Neural cell (in vitro differentiated cells): ENCODE measurements at regions not wholly inside any gene's neighbourhood (a gene's known extent, or its start where the extent isn't known, plus 50 kb on each side); places are given as distances from the start of the nearest gene placed in this dataset.

Experiments used
- H2AFZ ChIP-seq: fragments of 200-600, 300-800 bp; sonication (generic), shearing (Covaris generic); 2 replicates; pipeline ENCODE4 v1.6.0; 2014; ENCODE audit warnings: low read depth, mild to moderate bottlenecking, antibody characterized with exemption, low read length, moderate library complexity
- H3F3A ChIP-seq: fragments of 200-600 bp; shearing (Covaris generic); 2 replicates; pipeline ENCODE4 v1.6.1; 2016; ENCODE audit warnings: mild to moderate bottlenecking, moderate library complexity, mixed read lengths, antibody characterized with exemption, low read length; ENCODE audit not compliant: insufficient read depth, poor library complexity, severe bottlenecking
- H3K27ac ChIP-seq: fragments of 200-600, 300-800 bp; sonication (generic), shearing (Covaris generic); 2 replicates; pipeline ENCODE4 v1.5.1; 2014; ENCODE audit warnings: mild to moderate bottlenecking, low read length, moderate library complexity
- H3K27me3 ChIP-seq: fragments of 300-800, 200-600 bp; sonication (generic), shearing (Covaris generic); 2 replicates; pipeline ENCODE4 v1.6.0; 2014; ENCODE audit warnings: mild to moderate bottlenecking, low read depth, low read length, moderate library complexity; ENCODE audit not compliant: insufficient read depth
- H3K36me3 ChIP-seq: fragments of 300-800, 200-600 bp; sonication (generic), shearing (Covaris generic); 2 replicates; pipeline ENCODE4 v1.5.1; 2014; ENCODE audit warnings: mild to moderate bottlenecking, antibody characterized with exemption, low read length, moderate library complexity; ENCODE audit not compliant: insufficient read depth
- H3K4me2 ChIP-seq: fragments of 300-800, 200-600 bp; sonication (generic), shearing (Covaris generic); 2 replicates; pipeline ENCODE4 v1.6.0; 2014; ENCODE audit warnings: mild to moderate bottlenecking, low read length
- H3K4me3 ChIP-seq: fragments of 300-800, 200-600 bp; sonication (generic), shearing (Covaris generic); 2 replicates; pipeline ENCODE4 v1.5.1; 2014; ENCODE audit warnings: mild to moderate bottlenecking, low read length, moderate library complexity
- H3K79me2 ChIP-seq: fragments of 200-600 bp; shearing (Covaris generic); replicated peaks from 2 replicates; pipeline ENCODE4 v1.6.0; 2014; ENCODE audit warnings: mild to moderate bottlenecking, low read length, moderate library complexity; ENCODE audit not compliant: insufficient read depth
- H3K9ac ChIP-seq: fragments of 300-800, 200-600 bp; sonication (generic), shearing (Covaris generic); 2 replicates; pipeline ENCODE4 v1.6.1; 2016; ENCODE audit warnings: mild to moderate bottlenecking, low read length, mixed read lengths
- H3K9me2 ChIP-seq: fragments of 200-600 bp; shearing (Covaris generic); 2 replicates; pipeline ENCODE4 v1.6.1; 2016; ENCODE audit warnings: mild to moderate bottlenecking, low read length, mixed read lengths; ENCODE audit not compliant: insufficient read depth
- H3K9me3 ChIP-seq: fragments of 200-600, 300-800 bp; sonication (generic), shearing (Covaris generic); 2 replicates; pipeline ENCODE4 v1.6.1; 2016; ENCODE audit warnings: mild to moderate bottlenecking, mixed run types, low read length, moderate library complexity, mixed read lengths
- H4K20me1 ChIP-seq: fragments of 200-600 bp; shearing (Covaris generic); 2 replicates; pipeline ENCODE4 v1.6.1; 2016; ENCODE audit warnings: mild to moderate bottlenecking, mixed run types; ENCODE audit not compliant: insufficient read depth
- CTCF ChIP-seq: fragments of 450-650 bp; IDR thresholded peaks from 2 replicates; pipeline ENCODE4 v1.5.1; 2014; ENCODE audit warnings: antibody characterized with exemption, mild to moderate bottlenecking, moderate library complexity; ENCODE audit not compliant: poor library complexity, severe bottlenecking
- EP300 ChIP-seq: fragments of 450-650 bp; conservative IDR thresholded peaks from 2 replicates; pipeline ENCODE4 v1.6.1; 2014; ENCODE audit warnings: antibody characterized with exemption, mild to moderate bottlenecking, moderate library complexity; ENCODE audit not compliant: poor library complexity, severe bottlenecking
- EZH2 ChIP-seq: fragments of 200-600, 300-800 bp; shearing (Covaris generic), sonication (generic); IDR thresholded peaks from 2 replicates; pipeline ENCODE4 v1.6.1; 2014; ENCODE audit warnings: antibody characterized with exemption, low read length, borderline replicate concordance, mild to moderate bottlenecking; ENCODE audit not compliant: insufficient read depth, poor library complexity, severe bottlenecking
- MXI1 ChIP-seq: fragments of 450-650 bp; conservative IDR thresholded peaks from 2 replicates; pipeline ENCODE4 v1.6.1; 2014; ENCODE audit warnings: antibody characterized with exemption, mild to moderate bottlenecking; ENCODE audit not compliant: poor library complexity, severe bottlenecking
- POLR2AphosphoS5 ChIP-seq: IDR thresholded peaks from 2 replicates; pipeline ENCODE4 v1.6.1; 2012
- RAD21 ChIP-seq: fragments of 450-650 bp; conservative IDR thresholded peaks from 2 replicates; pipeline ENCODE4 v1.6.1; 2014; ENCODE audit warnings: antibody characterized with exemption, mild to moderate bottlenecking, moderate library complexity
- REST ChIP-seq: IDR thresholded peaks from 2 replicates; pipeline ENCODE4 v1.6.1; 2012; ENCODE audit warnings: borderline replicate concordance
- SMC3 ChIP-seq: fragments of 450-650 bp; conservative IDR thresholded peaks from 2 replicates; pipeline ENCODE4 v1.6.1; 2014; ENCODE audit warnings: antibody characterized with exemption, mild to moderate bottlenecking, moderate library complexity; ENCODE audit not compliant: poor library complexity
- TAF1 ChIP-seq: IDR thresholded peaks from 2 replicates; pipeline ENCODE4 v1.6.1; 2012; ENCODE audit warnings: low read depth

GRCh38 chr4:138650929-138651448, 364.6 kb upstream of the NOCT start:
- no peak overlapping the region for H3K9ac ChIP-seq
- no peaks in the 10 kb centered on the region for H3K9me2 ChIP-seq
- no peaks in the 10 kb centered on the region for H3K79me2 ChIP-seq
- H3K4me3 ChIP-seq = no peak overlapping the region
- no peaks in the 10 kb centered on the region for H3F3A ChIP-seq
- no peak overlapping the region for H3K27ac ChIP-seq
- no peak overlapping the region for H2AFZ ChIP-seq
- H3K36me3 ChIP-seq = no peaks in the 10 kb centered on the region
- H4K20me1 ChIP-seq = no peaks in the 10 kb centered on the region
- no peaks in the 10 kb centered on the region for H3K9me3 ChIP-seq
- no peaks in the 10 kb centered on the region for H3K27me3 ChIP-seq
- TF ChIP-seq RAD21 (no peak), CTCF (no peak)
- H3K4me2 ChIP-seq = no peak overlapping the region

GRCh38 chr4:138650495-138650894, 365.1 kb upstream of the NOCT start:
- no peaks in the 10 kb centered on the region for H3K9me2 ChIP-seq
- no peaks in the 10 kb centered on the region for H3K36me3 ChIP-seq
- H3K27me3 ChIP-seq = no peaks in the 10 kb centered on the region
- no peak overlapping the region for H3K27ac ChIP-seq
- no peaks in the 10 kb centered on the region for H3K79me2 ChIP-seq
- no peak overlapping the region for H3K4me3 ChIP-seq
- no peak for TF ChIP-seq RAD21
- no peak for TF ChIP-seq CTCF
- TF ChIP-seq TAF1 = no peak
- TF ChIP-seq EZH2 = no peak
- no peak for TF ChIP-seq SMC3
- TF ChIP-seq MXI1 = no peak
- TF ChIP-seq REST = no peak
- TF ChIP-seq EP300 = no peak
- no peak for TF ChIP-seq POLR2AphosphoS5
- H3K9me3 ChIP-seq = no peaks in the 10 kb centered on the region
- no peak overlapping the region for H3K9ac ChIP-seq
- no peaks in the 10 kb centered on the region for H3F3A ChIP-seq
- H4K20me1 ChIP-seq = no peaks in the 10 kb centered on the region
- H3K4me2 ChIP-seq = no peak overlapping the region
- no peak overlapping the region for H2AFZ ChIP-seq
